PC-3 (cell line): ENCODE measurements at regions not wholly inside any gene's neighbourhood (a gene's known extent, or its start where the extent isn't known, plus 50 kb on each side); places are given as distances from the start of the nearest gene placed in this dataset.

Experiments
- EZH2 ChIP-seq: fragments of 300-600 bp; sonication (generic); IDR thresholded peaks from one replicate; pipeline ENCODE4 v1.6.1; 2017; ENCODE audit warnings: antibody characterized with exemption, mild to moderate bottlenecking, low read length; ENCODE audit not compliant: unreplicated experiment
- EZH2phosphoT487 ChIP-seq: fragments of 300-600 bp; sonication (generic); IDR thresholded peaks from 2 replicates; pipeline ENCODE4 v1.6.1; 2018; ENCODE audit warnings: mild to moderate bottlenecking, antibody characterized with exemption, low read length, borderline replicate concordance
- TF ChIP-seq, protein P1 (sequence below): fragments of 300-600 bp; sonication (generic); conservative IDR thresholded peaks from 2 replicates; pipeline ENCODE4 v1.5.1; 2017; ENCODE audit warnings: antibody characterized with exemption, low read depth, mild to moderate bottlenecking, low read length

GRCh38 chr6:138685781-138686180, 87.8 kb upstream of the CCDC28A start:
- TF ChIP-seq, protein P1, sequence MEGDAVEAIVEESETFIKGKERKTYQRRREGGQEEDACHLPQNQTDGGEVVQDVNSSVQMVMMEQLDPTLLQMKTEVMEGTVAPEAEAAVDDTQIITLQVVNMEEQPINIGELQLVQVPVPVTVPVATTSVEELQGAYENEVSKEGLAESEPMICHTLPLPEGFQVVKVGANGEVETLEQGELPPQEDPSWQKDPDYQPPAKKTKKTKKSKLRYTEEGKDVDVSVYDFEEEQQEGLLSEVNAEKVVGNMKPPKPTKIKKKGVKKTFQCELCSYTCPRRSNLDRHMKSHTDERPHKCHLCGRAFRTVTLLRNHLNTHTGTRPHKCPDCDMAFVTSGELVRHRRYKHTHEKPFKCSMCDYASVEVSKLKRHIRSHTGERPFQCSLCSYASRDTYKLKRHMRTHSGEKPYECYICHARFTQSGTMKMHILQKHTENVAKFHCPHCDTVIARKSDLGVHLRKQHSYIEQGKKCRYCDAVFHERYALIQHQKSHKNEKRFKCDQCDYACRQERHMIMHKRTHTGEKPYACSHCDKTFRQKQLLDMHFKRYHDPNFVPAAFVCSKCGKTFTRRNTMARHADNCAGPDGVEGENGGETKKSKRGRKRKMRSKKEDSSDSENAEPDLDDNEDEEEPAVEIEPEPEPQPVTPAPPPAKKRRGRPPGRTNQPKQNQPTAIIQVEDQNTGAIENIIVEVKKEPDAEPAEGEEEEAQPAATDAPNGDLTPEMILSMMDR = no peak
- TF ChIP-seq EZH2 (no peak), EZH2phosphoT487 (no peak)
